ENCODE measurements at regions not wholly inside any gene's neighbourhood (a gene's known extent, or its start where the extent isn't known, plus 50 kb on each side); places are given as distances from the start of the nearest gene placed in this dataset.
"Not testable (repeated sequence)": the region's sequence is repeated elsewhere in the genome, so short reads cannot be mapped to it uniquely, and the experiment has no call there.

DNA sequence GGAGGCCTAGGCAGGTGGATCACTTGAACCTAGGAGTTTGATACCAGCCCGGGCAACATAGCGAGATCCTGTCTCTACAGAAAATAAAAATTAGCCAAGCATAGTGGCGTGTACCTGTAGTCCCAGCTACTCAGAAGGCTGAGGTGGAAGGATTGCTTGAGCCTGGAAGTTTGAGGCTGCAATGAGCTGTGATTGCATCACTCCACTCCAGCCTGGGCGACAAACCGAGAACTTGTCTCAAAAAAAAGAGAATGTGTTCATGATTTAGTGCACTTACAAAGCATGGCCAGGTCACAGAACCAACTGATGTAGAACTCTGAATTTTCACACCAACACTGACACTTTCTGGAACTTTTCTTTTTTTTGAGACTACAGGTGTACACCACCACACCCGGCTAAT lies 182.7 kb downstream of the ZFP64 start:
- DNase-seq (ENCODE audit: low read depth in 2 of 2), result no peak

DNA sequence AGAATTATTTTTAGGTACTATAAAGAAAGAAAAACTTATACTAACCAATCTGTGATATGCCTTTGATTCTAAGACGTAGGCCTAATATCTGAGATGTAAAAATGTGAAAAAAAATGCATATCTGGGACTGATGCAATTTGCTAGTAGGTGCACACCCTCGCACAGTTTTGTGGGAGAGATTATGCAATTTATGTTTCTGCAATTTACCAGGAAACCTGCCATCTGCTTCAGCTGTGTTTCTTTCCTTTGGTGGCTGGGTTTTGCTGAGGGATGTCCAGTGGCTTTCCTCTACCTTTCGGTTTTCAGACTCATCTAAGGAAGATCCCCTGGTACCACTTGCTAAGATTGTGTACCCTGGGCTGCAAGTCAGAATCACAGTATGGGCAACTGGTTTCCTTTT lies 186.9 kb downstream of the ZFP64 start:
- no peak for DNase-seq (ENCODE audit: low read depth in 2 of 2)

DNA sequence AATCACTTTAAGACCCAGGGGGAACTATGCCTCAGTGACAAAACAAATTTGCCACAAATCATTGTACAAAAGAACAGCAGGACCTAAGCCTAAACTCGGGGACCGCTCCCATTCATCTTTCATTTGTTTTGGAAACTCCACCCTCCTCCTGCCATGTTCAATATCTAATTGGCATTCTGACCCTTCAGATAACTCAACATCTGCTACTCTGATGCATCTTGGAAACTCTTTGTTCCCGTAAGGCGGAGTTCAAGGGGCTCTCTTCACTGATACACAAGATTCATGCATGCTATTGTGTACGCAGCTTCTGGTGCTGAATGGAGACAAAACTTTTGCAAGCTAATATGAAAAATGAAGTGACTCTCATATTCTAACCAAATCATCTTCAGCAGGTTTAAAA lies 187.6 kb downstream of the ZFP64 start:
- no peak for DNase-seq (ENCODE audit: low read depth in 2 of 2)

DNA sequence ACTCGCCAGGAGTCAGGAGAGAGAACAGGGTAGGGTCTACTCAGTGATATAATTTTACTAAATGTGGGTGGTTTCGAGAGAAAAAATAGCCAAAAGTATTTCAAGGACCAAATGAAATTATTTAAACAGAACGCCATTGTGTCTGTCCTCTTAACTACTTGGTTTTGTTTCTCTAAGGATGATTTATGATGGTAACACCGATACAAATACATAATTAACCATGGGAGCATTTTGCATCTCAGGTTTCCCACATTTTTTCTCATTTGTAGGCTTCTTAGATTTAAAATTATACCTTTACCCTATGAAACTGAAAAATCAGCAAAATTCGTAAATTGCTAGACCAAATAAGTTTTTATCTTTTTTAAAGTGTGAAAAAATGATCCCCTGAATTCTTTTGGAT lies 188.2 kb downstream of the ZFP64 start:
- no peak for DNase-seq (ENCODE audit: low read depth in 2 of 2)

DNA sequence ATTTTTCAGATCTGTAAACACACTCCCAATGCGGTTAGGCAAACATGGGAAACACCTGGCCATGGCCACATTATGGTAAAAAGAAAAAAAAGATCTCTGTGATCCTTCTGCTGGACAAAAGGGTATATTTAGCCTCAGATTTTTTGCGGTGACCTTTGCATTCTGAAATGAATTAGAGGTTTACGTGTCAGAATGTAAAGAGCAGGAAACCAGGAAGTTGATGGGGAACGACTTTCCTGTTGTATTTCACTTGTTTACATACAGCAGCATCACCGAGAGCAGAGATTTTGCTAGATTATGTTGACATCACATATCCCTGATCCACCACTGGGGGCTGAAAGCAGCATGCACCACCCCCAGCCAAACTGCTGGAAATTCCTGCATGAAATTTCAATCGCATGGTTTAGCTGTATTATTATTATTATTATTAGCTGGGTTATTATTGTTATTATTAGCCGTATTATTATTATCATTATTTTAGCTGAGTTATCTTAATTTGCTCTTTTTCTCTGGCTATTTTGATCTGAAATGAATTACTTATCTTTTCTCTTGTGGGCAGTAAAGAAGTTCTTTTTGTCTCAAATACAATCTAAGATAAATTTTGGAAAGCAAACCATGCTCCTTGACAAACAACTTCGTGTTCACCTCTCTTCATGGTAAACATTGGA lies 189.4 kb downstream of the ZFP64 start:
- no peak for DNase-seq (ENCODE audit: low read depth in 2 of 2)

DNA sequence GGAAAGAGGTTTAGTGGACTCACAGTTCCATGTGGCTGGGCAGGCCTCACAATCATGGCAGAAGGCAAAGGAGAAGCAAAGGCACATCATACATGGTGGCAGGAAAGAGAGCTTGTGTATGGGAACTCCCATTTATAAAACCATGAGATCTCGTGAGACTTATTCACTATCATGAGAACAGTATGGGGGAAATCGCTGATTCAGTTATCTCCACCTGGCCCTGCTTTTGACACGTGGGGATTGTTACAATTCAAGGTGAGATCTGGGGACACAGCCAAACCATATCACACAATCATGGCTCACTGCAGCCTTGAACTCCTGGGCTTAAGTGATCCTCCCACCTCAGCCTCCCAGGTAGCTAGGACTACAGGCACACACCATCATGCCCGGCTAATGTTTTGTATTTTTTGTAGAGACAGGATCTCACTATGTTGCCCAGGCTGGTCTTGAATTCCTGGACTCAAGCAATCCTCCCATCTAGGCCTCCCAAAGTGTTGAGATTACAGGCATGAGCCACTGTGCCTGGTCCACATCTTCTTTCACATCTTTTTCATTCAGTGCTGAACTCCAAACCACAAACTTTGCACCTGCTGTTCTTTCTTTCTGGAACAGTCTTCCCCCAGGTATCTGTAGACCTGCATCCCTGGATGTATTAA lies 194.2 kb downstream of the ZFP64 start:
- not testable (repeated sequence) for DNase-seq (ENCODE audit: low read depth in 2 of 2)

DNA sequence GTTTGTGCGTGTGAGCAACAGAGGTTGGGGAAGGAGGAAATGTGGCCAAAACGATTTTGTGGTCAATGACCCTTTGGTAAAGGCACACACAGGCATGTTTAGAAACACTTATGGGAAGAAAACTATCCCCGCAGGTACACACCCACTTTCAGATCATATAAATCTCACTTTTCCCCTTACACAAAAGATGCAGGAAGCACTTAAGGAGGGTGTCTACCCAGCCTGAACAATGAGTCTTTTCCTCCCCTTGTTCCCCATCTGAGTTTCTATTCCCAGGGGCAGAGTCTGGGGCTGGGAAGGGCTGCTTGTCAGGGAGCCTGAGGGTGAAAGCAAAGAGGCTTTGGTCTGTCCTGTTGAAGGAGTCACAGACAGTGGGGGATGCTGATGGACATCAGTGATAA lies 193.2 kb upstream of the SALL4 start:
- no peak for DNase-seq (ENCODE audit: low read depth in 2 of 2)

DNA sequence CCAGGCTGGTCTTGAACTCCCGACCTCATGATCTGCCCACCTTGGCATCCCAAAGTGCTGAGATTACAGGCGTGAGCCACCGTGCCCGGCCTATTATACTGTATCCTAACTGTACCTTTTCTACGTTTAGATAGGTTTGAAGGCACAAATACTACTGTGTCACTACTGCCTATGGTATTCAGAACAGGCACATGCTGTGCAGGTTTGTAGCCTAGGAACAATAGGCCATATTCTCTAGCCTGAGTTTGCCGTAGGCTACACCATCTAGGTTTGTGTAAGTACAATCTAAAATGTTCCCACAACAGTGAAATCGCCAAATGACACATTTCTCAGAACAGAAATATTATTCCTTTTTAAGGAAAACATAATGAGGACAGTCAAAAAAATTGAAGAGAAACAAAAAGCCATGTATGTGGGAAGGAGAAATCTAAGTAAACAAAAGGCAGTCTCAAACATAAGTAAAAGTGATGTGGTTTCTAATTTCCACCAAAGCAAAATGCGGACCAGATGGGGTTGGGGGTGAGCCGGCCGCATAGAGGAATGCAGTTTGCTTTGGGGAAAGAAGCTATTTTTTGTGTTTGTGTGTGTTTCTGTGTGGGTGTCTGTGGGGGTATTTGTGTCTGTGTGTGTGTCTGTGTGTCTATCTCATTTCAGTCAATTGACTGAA lies 192.6 kb upstream of the SALL4 start:
- no peak for DNase-seq (ENCODE audit: low read depth in 2 of 2)

DNA sequence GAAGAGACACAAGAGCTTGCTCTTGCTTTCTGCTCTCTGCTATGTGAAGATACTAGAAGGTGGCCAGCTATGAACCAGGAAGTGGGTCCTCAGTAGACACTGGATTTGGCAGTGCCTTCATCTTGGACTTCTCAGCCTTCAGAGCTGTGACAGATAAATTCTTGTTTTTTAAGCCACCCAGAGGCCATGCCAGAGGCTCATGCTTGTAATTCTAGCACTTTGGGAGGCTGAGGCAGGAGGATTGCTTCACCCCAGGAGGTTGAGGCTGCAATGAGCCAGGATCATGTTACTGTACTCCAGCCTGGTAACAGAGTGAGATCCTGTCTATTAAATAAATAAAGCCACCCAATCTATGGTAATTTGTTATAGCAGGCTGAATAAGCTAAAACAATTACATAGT lies 185.5 kb upstream of the SALL4 start:
- DNase-seq (ENCODE audit: low read depth in 2 of 2), result no peak

DNA sequence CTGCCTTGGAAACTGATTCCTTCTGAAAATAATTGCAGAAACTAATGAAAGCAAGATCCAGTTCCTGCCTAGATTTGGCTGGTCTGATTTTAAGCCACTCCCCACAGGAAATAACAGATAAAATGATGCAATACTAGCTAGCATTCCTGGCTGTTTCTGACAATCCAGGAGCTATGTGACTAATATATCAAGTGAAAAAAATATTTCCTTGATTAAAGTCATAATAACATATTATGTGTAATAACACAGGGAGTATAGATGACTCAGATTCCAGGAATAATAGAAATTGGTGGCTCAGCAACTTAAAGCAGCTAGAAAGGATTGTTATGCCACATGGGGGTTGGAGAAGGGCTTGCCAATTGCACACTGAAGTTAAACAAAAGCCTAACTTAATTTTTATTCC lies 182.7 kb upstream of the SALL4 start:
- DNase-seq (ENCODE audit: low read depth in 2 of 2), result no peak

DNA sequence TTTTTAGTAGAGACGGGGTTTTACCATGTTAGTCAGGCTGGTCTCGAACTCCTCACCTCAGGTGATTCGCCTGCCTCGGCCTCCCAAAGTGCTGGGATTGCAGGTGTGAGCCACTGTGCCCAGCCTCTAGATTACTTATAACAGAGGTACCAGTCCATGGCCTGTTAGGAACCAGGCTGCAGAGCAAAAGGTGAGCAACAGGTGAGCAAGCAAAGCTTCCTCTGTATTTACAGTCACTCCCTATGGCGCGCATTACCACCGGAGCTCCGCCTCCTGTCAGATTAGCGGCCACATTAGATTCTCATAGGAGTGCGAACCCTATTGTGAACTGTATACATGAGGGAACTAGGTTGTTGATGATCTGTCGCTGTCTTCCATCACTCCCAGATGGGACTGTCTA lies 178.0 kb upstream of the SALL4 start:
- DNase-seq (ENCODE audit: low read depth in 2 of 2), result no peak

DNA sequence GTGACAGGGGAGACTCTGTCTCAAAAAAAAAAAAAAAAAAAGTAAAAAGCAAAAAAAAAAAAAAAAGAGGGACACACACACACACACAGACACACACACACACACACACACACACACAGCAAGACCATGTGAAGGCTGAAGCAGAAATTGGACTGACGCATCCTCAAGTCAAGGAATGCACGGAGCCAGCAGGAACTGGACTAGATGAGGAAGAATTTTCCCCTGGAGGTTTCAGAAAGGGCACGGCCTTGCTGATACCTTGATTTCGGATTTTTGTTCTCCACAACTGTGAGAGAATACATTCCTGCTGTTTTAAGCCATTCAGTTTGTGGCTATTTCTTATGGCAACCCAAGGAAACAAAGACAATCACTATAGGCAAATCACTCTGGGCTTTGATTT lies 176.9 kb upstream of the SALL4 start:
- DNase-seq (ENCODE audit: low read depth in 2 of 2), result no peak

DNA sequence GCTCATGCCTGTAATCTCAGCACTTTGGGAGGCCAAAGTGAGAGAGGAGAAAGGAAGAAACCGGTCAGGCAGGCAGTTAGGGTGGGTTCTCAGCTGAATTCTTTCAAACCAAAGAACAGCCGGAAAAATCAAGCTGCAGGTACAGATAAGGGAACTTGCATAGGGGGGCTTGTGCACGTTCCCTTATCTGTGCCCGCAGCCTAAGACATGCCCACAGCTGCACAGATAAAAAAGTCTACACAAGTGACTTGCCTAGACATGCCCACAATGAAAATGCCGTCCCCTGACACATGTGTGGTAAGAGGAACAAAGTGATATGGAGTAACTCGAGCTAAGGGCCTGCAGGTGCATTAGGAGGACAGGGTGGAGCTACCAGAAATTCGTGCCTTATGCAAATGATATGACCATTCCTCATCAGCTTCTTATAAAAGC lies 175.8 kb upstream of the SALL4 start:
- no peak for DNase-seq (ENCODE audit: low read depth in 2 of 2)

DNA sequence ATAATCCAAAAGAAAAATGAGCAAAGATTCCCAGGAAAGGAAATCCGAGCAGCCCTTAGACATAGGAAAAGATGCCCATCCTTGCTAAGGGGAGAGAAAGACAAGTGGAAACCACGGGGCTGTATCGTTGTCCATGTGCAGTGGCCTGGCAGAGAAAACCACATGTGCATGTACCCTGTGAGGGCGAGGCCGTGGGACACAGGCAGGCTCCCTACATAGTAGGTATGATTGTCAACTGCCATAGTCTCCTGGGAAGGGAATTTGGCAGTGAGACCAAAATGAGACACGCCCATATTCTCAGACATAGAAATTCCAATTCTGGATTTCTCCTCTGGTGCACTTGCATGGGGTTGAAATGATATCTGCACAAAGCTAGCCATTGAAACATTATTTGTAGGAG lies 169.7 kb upstream of the SALL4 start:
- no peak for DNase-seq (ENCODE audit: low read depth in 2 of 2)

DNA sequence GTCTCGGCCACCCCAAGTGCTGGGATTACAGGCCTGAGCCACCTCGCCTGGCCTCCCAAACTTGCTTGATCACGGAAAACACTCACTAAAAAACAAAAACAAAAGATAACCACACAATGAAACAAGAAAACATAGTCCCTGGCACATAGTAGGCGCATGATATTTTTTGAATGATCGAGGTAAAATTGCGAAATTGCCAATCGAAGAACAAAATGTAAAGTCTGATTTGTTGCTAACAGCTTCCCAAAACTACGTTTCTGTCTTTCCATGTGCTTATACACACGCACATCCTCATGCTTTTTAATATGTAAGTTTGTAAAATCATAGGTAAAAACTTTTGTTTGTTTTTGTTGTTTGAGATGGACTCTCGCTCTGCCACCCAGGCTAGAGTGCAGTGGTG lies 168.5 kb upstream of the SALL4 start:
- no peak for DNase-seq (ENCODE audit: low read depth in 2 of 2)

DNA sequence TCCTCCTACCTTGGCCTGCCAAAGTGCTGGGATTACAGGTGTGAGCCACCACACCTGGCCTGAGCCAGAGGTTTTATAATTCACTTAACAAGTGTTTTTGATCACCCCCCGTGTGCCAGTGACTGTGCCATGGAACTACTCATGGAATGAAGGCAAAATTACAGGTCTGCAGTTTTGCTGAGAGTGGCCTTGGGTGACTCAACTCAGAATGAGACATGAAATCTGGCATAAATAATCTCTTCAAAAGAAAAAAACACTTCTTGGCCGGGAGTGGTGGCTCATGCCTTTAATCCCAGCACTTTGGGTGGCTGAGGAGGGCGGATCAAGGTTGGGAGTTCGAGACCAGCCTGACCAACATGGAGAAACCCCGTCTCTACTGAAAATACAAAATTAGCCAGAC lies 166.9 kb upstream of the SALL4 start:
- DNase-seq (ENCODE audit: low read depth in 2 of 2), result no peak

DNA sequence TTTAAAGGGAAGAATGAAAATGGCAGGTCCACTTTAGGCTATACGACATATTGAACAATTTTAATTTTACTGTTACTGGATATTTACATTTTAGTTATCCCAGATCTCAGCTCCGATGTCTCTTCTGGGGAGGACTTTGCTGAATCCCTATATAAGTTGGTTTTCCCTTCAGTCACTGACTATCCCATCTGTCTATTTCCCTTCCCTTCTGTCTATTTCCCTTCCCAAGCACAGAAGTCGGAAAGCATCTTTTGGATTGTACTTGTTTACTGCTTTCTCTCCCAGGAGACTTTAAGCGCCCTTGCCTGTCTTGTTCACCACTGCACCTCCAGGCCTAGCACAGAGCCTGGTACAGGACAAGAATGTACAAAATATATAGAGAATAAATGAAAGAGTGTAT lies 165.8 kb upstream of the SALL4 start:
- DNase-seq (ENCODE audit: low read depth in 2 of 2), result no peak

DNA sequence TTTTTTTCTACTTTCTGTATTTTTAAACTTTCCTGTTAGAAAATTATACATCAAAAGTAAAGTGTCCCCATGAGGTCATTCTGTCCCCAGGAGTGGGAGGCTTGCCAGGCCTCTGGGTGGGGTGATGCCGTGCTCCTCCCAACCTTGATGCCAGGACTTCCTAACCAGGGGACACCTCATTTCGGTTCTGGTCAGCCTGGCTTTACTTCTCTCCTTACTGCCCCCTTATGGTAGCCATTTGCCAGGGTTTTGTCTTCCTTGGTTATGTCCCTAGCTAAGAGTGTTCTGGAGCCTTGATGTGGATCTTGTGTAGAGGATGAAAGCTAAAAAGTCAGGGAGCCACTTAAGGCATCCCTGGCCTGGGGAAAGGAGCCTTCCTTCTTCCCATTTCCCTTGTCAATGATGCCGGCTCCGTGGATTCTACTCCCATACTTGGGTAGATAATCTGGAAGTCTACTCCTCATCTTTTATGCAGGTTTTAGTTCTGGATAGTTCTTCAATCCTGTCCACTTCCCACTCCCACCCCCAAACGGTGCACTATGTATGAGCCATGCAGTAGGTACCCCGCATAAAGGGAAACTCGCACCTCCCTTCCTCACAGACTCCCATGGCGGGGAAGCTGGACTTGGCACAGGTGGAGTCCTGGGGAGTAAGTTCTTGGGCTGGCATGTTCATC lies 164.1 kb upstream of the SALL4 start:
- peak in 1 of 2 donors; percentile 1 for DNase-seq (ENCODE audit: low read depth in 2 of 2)

DNA sequence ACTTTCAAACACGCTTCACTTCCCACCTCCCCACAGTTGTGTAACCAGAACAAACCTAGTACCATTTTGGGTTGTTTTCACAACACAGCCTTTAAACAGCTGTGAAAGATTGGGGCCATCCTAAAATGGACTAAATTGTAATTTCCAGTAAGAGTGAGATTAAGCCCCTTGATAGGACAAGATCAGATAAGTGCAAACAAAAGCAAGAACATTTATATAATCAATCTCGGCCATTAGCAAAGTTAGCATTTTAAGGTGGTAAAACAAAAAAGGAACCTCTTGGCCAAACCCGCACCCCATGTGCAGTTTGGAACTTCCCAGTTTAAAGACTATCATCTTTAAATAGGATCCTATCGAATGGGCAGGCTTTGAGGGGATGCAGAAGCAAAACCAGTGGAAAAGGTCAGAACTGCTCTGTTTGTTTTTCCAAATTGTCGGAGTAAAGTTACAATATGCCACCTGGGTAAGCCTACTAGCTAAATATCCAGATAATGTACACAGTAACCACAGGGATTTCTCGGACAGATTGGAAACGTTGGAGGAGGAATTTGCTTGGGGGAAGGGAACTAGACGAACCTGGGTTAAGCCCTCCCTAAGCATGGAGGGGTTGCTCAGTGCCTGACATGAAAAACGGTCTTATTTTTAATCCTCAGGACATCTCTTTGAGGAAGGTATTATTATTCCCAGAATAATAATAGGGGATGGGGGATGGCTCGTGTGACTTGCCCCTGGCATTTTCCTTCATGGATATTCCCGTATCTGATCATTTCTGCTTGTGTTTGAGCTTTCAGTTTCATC lies 159.8 kb upstream of the SALL4 start:
- no peak for DNase-seq (ENCODE audit: low read depth in 2 of 2)

DNA sequence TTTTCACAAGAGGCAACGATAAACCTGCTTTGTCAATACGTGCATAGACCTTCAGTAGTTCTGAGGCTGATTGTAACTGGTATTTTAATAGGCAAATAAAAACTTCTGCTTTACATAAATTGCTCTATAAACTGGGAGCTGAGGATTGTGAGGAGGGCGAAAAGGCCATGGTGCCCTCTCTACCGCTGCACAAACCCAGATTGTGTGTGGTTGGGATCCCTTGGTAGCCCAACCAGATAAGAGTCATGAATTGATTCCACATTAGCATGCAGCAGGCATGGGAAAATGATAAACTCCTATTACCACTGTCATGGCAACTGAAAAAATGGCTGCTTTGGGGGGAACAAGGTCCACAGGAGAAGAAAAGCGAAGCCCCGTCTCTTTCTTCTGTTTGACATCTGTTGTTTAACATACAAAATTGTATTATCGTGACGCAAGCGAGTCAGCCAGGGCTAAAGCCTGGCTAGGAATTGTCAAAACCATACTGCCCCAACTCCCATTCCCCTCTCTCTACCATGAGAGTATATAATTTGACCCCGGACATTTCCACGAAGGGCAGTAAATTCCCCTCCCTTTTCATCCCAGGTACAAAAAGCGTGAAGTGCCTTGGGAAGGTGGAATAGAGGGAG lies 157.8 kb upstream of the SALL4 start:
- no peak for DNase-seq (ENCODE audit: low read depth in 2 of 2)

DNA sequence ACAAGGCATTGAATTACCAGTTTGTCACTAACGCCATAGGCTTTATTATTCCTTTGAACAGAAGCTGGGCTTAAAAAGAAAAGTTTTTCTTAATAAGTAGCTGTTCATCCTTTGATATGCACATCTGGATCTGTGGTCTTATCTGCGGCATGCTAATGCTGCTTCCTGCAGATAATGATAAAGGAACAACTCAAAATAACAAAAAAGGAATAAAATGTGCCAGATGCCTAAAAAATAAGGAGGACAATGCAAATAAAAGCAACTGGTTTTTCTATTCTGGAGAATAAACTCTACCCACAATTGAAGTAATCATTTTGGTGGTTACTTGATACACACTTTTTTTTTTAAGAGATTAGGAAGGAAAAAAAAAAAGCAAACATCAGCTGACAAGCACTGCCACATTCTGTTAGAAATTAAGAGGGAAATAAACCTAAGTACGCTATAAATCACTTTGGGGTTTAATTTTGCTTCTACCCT lies 156.8 kb upstream of the SALL4 start:
- no peak for DNase-seq (ENCODE audit: low read depth in 2 of 2)

All from stimulated activated CD8-positive, alpha-beta memory T cell treated with anti-CD3 and anti-CD28 coated beads, Interleukin-2, amount 100 ng/mL, for 48 hours (primary cell).